ENCODE measurements at regions not wholly inside any gene's neighbourhood (a gene's known extent, or its start where the extent isn't known, plus 50 kb on each side); places are given as distances from the start of the nearest gene placed in this dataset.
"Not testable (repeated sequence)": the region's sequence is repeated elsewhere in the genome, so short reads cannot be mapped to it uniquely, and the experiment has no call there.

- DNase-seq: no peak
These were observed 353.7 kb upstream of the SGO1 start for GRCh38 chr3:20539666-20540065.

- no peak for DNase-seq
These were observed 351.2 kb upstream of the SGO1 start for GRCh38 chr3:20537234-20537633.

GRCh38 chr3:20529911-20530310, 343.9 kb upstream of the SGO1 start:
- DNase-seq: no peak

GRCh38 chr3:20528180-20528770, 342.3 kb upstream of the SGO1 start:
- no peak for DNase-seq

- DNase-seq: no peak
These were observed 341.4 kb upstream of the SGO1 start for GRCh38 chr3:20527368-20527767.

- no peak for DNase-seq
These were observed 338.3 kb upstream of the SGO1 start for GRCh38 chr3:20524328-20524727.

- no peak for DNase-seq
These were observed 337.3 kb upstream of the SGO1 start for GRCh38 chr3:20523293-20523692.

- DNase-seq: not testable (repeated sequence)
These were observed 331.3 kb upstream of the SGO1 start for GRCh38 chr3:20517316-20517715.

GRCh38 chr3:20516311-20516710, 330.3 kb upstream of the SGO1 start:
- no peak for DNase-seq

GRCh38 chr3:20515834-20516233, 329.8 kb upstream of the SGO1 start:
- no peak for DNase-seq

GRCh38 chr3:20511863-20512505, 326.0 kb upstream of the SGO1 start:
- peak; percentile 27 for DNase-seq

- no peak for DNase-seq
These were observed 324.4 kb upstream of the SGO1 start for GRCh38 chr3:20510396-20510795.

GRCh38 chr3:20503394-20504082, 317.5 kb upstream of the SGO1 start:
- DNase-seq: no peak

GRCh38 chr3:20490996-20491395, 305.0 kb upstream of the SGO1 start:
- DNase-seq: no peak

- no peak for DNase-seq
These were observed 302.1 kb upstream of the SGO1 start for GRCh38 chr3:20488151-20488550.

- no peak for DNase-seq
These were observed 298.1 kb upstream of the SGO1 start for GRCh38 chr3:20484126-20484525.

- no peak for DNase-seq
These were observed 296.3 kb upstream of the SGO1 start for GRCh38 chr3:20482350-20482749.

- no peak for DNase-seq
These were observed 294.9 kb upstream of the SGO1 start for GRCh38 chr3:20480786-20481365.

- no peak for DNase-seq
These were observed 292.4 kb upstream of the SGO1 start for GRCh38 chr3:20478436-20478835.

GRCh38 chr3:20464237-20464636, 278.2 kb upstream of the SGO1 start:
- DNase-seq: not testable (repeated sequence)

GRCh38 chr3:20462723-20463122, 276.7 kb upstream of the SGO1 start:
- DNase-seq: no peak

GRCh38 chr3:20462226-20462625, 276.2 kb upstream of the SGO1 start:
- DNase-seq: no peak

- no peak for DNase-seq
These were observed 273.1 kb upstream of the SGO1 start for GRCh38 chr3:20458994-20459716.
